Jurkat, Clone E6-1 (cell line): ENCODE measurements at regions not wholly inside any gene's neighbourhood (a gene's known extent, or its start where the extent isn't known, plus 50 kb on each side); places are given as distances from the start of the nearest gene placed in this dataset.
"Not testable (repeated sequence)": the region's sequence is repeated elsewhere in the genome, so short reads cannot be mapped to it uniquely, and the experiment has no call there.

ENCODE experiments used
- DNase-seq: peaks from one replicate; pipeline ENCODE4 v3.0.0-alpha.2; 2011; ENCODE audit warnings: low read depth, low spot score
- H3K4me3 ChIP-seq: 2 replicates; pipeline ENCODE4 v1.5.1; 2011; ENCODE audit warnings: mild to moderate bottlenecking, low read length, control low read depth, moderate library complexity

DNA sequence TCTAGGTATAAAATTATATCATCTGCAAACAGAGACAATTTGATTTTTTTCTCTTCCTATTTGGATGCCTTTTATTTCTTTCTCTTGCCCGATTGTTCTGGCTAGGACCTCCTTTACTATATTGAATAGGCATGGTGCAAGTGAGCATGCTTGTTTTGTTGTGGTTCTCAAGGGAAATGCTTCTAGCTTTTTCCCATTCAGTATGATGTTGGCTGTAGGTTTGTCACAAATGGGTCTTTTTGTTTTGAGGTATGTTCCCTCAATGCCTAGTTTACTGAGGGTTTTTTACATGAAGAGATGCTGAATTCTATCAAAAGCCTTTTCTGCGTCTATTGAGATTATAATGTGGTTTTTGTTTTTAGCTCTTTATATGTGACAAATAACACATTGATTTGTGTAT is 198.2 kb upstream of the GHR start:
- H3K4me3 ChIP-seq = no peak overlapping the region
- DNase-seq = no peak

DNA sequence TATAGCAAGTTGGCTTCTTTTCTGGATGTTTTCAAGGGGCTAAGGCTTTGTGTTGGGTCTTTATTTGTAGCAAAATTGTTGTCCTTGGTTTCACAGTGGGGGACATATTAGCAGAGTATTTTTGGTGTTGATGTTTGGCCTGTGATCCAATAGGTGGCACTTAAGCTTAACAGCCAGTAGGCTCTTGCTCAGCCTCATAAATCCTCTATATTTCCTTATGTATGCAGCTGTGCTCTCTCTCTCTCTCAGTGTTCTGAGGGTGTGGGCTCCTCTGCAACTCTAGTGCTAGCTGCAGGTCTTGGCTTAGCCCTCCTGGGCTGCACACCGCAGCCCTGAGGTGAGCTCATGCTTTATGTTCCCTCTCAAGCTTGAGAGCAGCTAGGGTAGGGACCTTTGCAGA is 195.0 kb upstream of the GHR start:
- no peak for DNase-seq
- H3K4me3 ChIP-seq = no peak overlapping the region

DNA sequence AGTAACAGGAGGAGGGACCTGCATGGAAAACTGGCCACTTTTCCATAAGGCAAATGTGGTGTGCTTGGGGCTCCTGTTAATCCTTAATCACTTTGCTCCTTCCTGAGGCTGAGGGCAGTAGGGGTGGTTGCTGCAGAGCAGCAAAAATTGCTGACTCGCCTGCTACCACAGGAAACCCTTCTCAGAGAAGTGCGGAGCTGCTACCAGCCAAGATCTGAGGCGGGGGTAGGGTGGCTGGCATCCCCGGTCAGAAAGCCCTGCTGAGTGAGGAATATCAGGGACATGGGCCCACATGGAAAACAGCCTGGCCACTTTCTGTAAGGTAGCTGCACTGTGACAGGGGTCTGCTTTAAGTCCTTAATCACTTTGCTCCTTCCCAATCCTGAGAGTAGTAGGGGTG is 192.4 kb upstream of the GHR start:
- H3K4me3 ChIP-seq = no peak overlapping the region
- no peak for DNase-seq

DNA sequence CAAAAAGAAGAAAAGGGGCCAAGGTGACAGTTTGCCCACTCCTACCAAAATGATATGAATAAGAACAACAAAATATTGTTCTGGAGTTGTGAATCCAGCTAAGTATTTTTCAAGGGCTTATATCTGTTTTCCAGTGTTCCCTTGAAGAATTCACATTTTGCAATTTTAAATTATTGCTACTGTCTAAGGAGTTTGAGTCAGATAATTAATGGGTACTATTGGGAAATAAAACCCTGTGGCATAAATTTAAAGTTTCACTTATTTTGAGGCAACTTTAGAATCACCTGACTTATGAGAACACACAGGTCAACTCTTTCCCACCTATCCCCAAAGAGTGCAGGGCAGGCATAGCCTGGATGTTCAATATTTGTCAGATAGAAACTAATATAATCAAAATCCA is 188.0 kb upstream of the GHR start:
- DNase-seq = no peak
- H3K4me3 ChIP-seq = no peak overlapping the region

DNA sequence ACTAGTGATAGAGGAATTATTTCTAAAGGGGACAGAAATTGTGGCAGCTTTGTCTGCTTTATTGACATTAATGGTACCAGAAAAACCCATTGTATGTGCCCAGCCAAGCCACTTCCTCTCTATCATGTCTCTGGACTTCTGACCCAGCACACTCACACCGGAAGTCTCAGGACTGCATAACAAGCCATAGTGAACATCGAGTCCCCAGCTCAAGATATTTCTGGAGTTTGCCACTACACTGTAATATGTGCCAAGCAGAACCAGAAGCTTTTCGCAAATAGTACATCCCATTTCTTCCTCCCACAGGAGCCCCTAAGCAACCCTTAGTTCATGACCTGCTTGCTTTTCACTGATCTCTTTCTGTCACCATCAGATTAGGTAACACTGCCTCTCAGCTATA is 187.4 kb upstream of the GHR start:
- no peak for DNase-seq
- no peak overlapping the region for H3K4me3 ChIP-seq

DNA sequence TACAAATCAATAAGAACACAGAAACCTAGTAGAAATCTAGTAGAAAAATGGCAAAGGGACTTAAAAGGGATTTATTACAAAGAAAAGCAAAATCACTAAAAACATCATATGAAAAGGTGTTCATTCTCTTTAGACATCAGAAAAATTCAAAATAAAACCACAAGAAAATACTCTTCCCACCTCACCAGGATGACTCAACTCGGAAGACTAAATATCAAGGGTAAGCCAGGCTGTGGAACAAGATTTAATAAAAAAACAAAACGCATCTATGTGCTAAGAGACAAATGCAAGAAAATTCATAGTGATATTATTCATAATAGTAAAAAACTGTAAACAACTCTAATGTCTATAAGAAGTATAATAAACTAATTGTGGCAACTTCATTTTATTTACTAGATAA is 181.6 kb upstream of the GHR start:
- no peak for DNase-seq

DNA sequence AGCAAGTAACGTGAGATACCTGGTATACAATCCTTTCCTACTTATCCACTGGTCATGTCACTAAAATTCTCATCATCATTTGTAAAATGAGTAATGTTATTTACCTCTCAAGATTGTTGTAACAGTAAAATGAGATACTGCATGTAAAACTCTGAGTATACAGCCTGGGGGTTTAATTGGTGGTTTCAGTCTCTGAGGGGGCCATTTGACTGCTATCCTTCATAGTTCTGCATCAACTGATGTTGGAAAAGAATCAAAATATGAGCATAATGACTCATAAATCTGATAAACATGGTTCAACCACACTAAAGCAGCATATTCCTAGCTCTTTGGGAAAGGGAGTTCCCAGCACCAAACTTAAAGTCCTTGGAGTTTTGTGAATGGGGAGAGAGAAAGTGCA is 181.0 kb upstream of the GHR start:
- DNase-seq = no peak
- H3K4me3 ChIP-seq = no peak overlapping the region

More for the DNA sequence above, 181.6 kb upstream of the GHR start:
- no peak overlapping the region for H3K4me3 ChIP-seq

DNA sequence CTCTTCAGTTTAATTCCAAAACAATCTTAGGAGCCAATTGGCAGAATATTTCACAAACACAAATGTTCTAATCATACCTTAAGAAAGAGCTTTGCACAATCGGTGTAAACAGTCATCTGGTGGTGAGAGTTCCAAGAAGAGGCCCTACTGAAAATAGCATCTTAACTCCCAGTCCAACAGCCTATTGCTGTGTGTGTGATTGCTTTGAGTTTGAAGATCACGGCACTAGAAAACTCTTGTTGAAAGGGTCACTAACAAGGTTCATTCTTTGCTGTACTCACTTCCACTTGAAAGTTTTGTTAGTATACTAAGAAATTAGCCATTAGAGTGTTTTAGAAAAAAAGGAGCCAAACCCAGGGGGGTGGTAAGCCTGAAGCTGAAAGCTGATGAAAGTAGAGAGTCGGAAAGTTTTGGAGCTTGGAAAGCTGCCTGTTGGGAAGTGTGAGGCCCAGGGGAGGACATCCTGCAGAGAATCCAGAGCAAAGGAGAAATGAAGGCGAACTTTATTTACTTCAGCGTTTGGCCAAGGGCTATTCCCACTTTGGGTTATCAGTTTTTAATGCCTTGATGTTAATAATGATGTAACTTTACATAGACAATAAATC is 180.3 kb upstream of the GHR start:
- no peak overlapping the region for H3K4me3 ChIP-seq
- no peak for DNase-seq

DNA sequence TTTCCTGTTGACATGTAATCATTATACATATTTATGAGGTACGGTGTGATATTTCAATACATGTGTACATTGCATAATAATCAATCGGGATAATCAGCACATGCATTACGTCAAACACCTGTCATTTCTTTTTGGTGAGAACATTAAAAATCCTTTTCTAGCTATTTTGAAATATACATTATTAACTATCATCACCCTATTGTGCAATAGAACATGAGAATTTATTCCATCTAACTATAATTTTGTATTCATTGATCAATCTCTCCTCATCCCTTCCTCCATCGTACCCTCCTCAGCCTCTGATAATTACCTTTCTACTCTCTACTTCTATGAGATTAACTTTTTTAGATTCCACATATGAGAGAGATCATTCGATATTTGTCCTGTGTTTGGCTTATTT is 170.9 kb upstream of the GHR start:
- DNase-seq = no peak
- H3K4me3 ChIP-seq = no peak overlapping the region

DNA sequence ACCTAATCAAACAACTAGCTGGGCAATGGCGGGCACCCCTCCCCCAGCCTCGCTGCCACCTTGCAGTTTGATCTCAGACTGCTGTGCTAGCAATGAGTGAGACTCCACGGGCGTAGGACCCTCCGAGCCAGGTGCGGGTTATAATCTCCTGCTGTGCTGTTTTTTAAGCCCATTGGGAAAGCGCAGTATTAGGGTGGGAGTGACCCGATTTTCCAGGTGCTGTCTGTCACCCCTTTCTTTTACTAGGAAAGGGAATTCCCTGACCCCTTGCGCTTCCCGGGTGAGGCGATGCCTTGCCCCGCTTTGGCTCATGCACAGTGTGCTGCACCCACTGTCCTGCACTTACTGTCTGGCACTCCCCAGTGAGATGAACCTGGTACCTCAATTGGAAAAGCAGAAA is 163.3 kb upstream of the GHR start:
- H3K4me3 ChIP-seq, DNase-seq: not testable (repeated sequence)

DNA sequence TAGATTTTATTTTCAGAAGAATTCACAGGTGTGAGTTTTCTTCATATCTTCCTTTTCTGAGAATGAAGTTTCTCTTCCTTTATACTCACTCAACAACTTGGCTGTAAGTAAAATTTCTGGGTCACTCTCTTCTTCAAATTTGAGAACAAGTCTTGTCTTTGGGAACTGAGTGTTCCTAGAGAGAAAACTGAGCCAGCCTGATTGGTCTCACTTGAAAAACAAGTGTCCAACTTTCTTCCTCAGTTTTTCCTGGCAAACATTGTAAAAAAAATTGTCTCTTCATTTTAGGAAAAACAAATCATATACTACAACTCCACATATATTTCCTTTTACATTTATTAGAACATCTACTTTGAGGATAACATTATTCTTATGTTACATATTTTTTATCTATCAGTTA is 156.1 kb upstream of the GHR start:
- H3K4me3 ChIP-seq = no peak overlapping the region
- no peak for DNase-seq

DNA sequence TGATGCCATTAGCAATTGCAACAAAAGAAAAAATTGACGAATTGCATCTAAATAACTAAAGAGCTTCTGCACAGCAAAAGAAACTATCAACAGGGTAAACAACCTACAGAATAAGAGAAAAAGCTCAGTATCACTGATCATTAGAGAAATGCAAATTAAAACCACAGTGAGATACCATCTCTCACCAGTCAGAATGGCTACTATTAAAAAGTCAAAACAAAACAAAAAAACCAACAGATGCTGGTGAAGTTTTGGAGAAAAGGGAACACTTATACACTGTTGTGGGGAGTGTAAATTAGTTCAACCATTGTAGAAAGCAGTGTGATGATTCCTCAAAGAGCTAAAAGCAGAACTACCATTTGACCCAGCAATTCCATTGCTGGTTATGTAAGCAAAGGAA is 155.1 kb upstream of the GHR start:
- H3K4me3 ChIP-seq, DNase-seq: not testable (repeated sequence)

DNA sequence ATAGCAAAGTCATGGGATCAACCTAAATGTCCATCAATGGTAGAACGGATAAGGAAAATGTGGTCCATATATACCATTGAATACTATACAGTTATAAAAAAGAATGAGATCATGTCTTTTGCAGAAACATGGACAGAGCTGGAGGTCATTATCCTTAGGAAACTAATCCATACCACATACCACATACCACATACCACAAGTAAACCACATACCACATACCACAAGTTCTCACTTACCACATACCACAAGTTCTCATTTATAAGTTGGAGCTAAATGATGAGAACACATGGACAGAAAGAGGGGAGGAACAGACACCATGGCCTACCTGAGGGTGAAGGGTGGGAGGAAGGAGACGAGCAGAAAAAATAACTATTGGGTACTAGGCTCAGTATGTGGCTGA is 154.6 kb upstream of the GHR start:
- peak; percentile 24 for DNase-seq
- H3K4me3 ChIP-seq = no peak overlapping the region

DNA sequence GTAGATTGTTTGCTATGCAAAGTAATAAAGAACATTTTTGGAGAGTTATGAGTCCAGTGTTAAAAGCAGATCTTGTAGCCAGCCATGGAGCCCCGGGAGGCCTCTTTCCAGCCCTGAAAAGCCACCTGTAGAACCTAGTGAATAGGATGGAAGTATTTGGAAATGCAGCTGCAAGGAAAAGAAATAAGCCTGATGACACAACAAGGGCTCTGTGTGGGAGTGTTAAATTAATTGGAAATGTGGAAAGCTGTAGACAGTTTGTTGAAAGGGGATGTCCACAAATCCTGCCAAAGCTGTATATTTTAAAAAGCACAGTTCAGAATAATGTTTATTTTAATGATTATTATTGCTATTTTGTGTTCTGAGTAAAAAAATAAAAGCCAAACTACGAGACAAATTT is 152.5 kb upstream of the GHR start:
- no peak overlapping the region for H3K4me3 ChIP-seq
- DNase-seq = no peak

DNA sequence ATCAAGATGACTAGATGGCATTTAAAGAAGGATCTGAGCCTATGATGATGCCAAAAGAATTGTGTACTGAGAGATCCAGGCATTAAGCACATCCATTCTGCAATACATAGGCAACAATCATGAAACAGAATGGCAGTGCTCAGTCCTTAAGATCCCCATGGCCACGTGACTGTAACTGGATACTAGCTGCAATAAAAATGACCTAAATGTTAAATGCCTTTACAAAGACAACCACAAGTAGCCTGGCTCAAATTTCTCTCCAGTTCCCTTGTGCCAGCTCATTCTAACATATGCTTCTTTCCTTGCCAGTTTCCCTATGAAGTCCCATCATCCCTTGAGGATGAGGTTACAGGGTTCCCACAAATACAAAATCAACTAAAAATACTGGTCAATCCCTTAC is 148.3 kb upstream of the GHR start:
- no peak for DNase-seq
- H3K4me3 ChIP-seq = no peak overlapping the region

DNA sequence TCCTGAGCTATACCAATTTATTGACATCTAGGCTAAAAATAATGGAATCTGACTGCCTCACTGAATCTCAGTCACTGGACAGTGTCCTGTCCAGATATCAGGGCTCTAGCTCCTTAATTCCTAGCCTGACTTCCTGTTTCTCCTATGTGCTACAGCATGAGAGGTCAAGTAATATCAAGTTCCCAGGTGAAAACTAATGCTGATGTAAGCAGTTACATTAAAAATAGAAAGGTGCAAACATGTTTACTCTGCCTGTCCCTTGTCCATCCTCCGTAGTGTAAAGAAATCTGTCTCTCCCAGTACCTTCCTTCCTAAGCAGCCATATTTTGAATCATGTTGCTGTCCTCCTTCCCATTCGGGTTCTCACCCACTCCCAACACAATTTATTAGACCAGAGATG is 145.9 kb upstream of the GHR start:
- DNase-seq = no peak
- no peak overlapping the region for H3K4me3 ChIP-seq

DNA sequence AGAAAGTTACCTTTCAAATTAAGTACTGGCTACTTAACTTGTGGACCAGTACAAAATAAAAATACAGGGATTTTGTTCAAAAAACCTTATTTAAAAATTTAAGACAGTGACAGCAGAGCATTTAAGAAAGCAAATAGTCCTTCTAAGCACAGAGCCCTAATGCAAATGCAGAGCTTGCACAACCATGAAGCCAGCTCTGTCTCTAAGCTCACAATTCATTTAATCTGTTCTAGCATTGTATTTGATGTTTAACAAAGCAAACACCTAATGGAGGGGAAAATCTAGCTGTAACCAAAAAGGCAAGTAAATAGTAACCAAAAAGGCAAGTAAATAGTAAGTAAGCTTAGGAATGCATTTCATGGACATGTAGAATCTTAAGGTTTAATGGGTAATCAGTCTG is 138.7 kb upstream of the GHR start:
- no peak overlapping the region for H3K4me3 ChIP-seq
- DNase-seq = no peak

DNA sequence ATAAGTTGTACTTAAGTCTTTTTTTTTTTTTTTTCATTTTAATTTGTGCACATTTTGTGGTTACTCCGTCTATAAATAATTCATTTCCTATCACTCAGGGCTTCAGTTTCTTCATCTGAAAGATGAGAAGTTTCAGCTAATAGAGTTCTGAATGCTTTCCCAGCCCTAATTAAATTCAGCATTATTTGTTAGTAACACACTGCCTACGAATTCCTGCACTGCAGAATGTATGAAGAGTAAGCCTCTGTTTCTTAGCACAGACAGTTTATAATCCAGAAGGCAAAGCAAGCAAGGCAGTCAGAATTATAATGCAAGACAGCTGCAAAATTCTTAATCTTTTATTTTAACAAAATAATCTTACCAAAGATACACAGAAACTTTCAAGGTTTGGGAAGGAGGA is 138.0 kb upstream of the GHR start:
- DNase-seq = no peak
- no peak overlapping the region for H3K4me3 ChIP-seq

DNA sequence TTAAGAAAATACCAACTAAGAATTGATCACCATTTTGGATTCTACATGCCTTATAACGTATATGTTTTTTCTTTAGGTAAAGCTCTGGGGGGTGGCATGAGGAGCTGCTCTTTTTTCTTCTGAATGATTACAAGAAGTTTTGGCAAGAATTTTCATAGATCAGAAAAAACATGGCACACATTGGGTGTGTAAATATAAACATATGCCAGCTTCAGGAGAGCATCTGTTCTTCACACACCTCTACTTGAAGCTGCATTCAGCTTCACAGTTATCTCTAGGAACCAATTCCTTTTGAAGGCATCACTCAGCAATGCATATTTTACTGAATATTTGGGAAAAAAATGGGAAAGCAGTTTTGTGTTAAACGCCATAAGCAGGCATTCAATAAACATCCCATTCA is 122.7 kb upstream of the GHR start:
- DNase-seq = no peak
- no peak overlapping the region for H3K4me3 ChIP-seq

DNA sequence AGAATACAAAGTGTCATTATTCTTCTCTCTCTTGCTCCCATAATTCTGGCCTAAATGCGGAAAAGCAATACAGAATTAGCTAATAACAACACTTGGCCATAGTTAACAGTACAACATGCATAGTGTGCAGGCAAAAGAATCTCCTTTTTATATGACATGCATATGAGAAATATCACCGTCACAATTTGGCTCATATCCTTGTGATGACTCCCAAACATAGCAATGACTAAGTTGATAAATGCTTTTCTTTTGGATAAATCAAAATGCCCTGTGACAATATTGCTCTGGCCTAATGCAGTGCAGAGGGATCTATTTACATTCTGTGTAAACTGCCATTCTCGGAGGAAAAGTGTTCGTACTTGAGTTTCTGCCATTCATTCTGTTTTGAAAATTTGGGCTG is 121.9 kb upstream of the GHR start:
- DNase-seq = no peak
- H3K4me3 ChIP-seq = no peak overlapping the region

DNA sequence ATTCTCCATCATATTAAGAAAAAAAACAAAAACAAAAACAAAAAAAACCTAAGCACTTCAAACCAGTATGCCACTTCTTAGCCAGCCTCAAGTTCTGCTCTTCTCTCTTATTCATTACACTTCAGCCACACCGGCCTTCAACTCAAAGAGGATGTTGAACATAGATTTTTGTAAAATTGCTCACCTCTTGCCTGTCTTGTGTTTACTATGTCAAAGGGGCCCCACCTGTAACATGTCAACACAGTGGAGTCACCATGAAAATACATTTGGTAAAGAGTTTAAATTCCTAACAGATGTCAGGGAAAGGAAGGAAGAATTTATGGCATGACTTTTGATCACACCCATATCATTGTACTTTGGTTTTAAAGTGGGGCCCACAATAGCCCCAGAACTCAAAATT is 121.1 kb upstream of the GHR start:
- no peak for DNase-seq
- H3K4me3 ChIP-seq = no peak overlapping the region

DNA sequence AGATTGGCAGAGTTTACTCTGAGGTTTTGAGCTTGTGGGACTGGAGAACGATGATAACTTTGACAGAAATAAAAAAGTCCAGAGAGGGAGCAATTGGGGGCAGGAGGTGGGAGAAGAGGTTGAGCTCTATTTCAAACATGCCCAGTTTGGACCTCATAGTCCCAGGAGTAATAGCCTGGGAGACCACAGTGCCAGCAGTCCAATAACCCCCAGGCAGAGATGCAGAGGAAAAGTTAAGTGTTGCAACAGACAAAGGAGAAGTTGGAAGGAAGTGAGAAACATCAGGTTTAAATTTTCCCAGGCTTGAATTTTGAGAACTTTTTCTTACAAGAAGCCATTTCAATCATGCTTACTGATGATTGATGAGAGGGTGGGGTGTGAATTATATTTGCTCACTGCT is 117.0 kb upstream of the GHR start:
- no peak overlapping the region for H3K4me3 ChIP-seq

More for the DNA sequence above, 117.0 kb upstream of the GHR start:
- DNase-seq = no peak
